Activated CD8-positive, alpha-beta T cell treated with anti-CD3 and anti-CD28 coated beads for 36 hours (primary cell): ENCODE measurements at regions not wholly inside any gene's neighbourhood (a gene's known extent, or its start where the extent isn't known, plus 50 kb on each side); places are given as distances from the start of the nearest gene placed in this dataset.

Source experiments
- ATAC-seq: fragments of 200-7000 bp; cut with Tn5 transposase; one replicate; pipeline ENCODE4 v1.10.0; 2021; ENCODE audit warnings: mild to moderate bottlenecking, moderate library complexity
- CTCF ChIA-PET: fragments of 350-600 bp; sonication (Branson Sonifier 250); formaldehyde crosslinking; loops from one replicate; lab custom pipeline; 2021; ENCODE audit warnings: antibody characterized with exemption; lab: Charles Lee
- POLR2A ChIA-PET: fragments of 350-600 bp; sonication (Branson Sonifier 250); formaldehyde crosslinking; loops from one replicate; lab custom pipeline; 2021; ENCODE audit warnings: antibody characterized with exemption; lab: Charles Lee
- DNase-seq: peaks from one replicate; pipeline ENCODE4 v3.0.0-alpha.2; 2020
- H3K27ac Mint-ChIP-seq: one replicate; pipeline ENCODE4 v1.8.0; 2021; ENCODE audit warnings: mild to moderate bottlenecking, mixed read lengths
- H3K27me3 Mint-ChIP-seq: one replicate; pipeline ENCODE4 v1.8.0; 2021; ENCODE audit warnings: mixed read lengths
- H3K36me3 Mint-ChIP-seq: one replicate; pipeline ENCODE4 v1.8.0; 2021; ENCODE audit warnings: low read depth, mixed read lengths
- H3K4me1 Mint-ChIP-seq: one replicate; pipeline ENCODE4 v1.8.0; 2021; ENCODE audit warnings: low read depth, mixed read lengths
- H3K4me3 Mint-ChIP-seq: one replicate; pipeline ENCODE4 v1.8.0; 2021; ENCODE audit warnings: mild to moderate bottlenecking, moderate library complexity, mixed read lengths
- H3K9me3 Mint-ChIP-seq: one replicate; pipeline ENCODE4 v1.8.0; 2021; ENCODE audit warnings: mixed read lengths
- intact Hi-C: fragments of 100-400 bp; cut with micrococcal nuclease; formaldehyde crosslinking; loops from one replicate; pipeline ENCODE4 v1.10.0; 2022
- TF ChIP-seq, protein P1 (sequence below): fragments of 200-600 bp; IDR thresholded peaks from one replicate; pipeline ENCODE4 v1.8.0; 2022; ENCODE audit warnings: antibody characterized with exemption, mild to moderate bottlenecking

DNA sequence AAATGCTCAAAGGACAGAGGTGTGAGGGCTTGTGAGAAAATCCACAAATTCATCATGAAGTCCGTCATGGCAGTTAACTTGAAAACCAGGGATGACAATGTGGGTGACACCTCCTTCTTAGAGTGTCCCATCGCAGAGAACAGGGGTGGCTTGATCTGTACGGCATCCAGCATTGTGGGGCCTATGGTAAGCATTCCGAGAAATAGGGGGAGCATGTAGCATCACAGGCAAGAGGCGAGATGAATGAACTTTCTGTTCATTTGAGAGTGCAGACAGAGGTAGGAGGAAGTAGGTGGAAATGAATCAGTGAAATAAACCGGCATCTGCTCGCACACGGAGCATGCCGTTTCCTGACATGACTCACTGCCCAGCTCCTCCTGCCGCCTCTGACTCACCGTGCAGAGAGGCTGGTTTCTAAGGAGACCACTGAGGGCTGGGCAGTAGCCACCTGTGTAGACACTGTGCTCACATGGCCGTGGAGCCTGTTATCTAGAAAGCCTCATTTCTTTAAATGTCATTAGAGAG is 339.0 kb downstream of the RFC3 start:
- TF ChIP-seq, protein P1, sequence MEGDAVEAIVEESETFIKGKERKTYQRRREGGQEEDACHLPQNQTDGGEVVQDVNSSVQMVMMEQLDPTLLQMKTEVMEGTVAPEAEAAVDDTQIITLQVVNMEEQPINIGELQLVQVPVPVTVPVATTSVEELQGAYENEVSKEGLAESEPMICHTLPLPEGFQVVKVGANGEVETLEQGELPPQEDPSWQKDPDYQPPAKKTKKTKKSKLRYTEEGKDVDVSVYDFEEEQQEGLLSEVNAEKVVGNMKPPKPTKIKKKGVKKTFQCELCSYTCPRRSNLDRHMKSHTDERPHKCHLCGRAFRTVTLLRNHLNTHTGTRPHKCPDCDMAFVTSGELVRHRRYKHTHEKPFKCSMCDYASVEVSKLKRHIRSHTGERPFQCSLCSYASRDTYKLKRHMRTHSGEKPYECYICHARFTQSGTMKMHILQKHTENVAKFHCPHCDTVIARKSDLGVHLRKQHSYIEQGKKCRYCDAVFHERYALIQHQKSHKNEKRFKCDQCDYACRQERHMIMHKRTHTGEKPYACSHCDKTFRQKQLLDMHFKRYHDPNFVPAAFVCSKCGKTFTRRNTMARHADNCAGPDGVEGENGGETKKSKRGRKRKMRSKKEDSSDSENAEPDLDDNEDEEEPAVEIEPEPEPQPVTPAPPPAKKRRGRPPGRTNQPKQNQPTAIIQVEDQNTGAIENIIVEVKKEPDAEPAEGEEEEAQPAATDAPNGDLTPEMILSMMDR, result no peak
- H3K4me1 Mint-ChIP-seq, result peaks cover 10% of the 10 kb centered on the region
- intact Hi-C loops, result no loop called here
- ATAC-seq (peak; percentile 94), DNase-seq (peak; percentile 77)
- H3K9me3 Mint-ChIP-seq, result no peaks in the 10 kb centered on the region
- POLR2A ChIA-PET, result interaction anchor here (0.6 kb wide), 1 partner anchor 984 kb away, joined by 3 read pairs; no protein-coding TSS in a partner anchor
- H3K4me3 Mint-ChIP-seq, result no peak overlapping the region
- H3K27ac Mint-ChIP-seq, result peak overlapping the region; percentile 40
- H3K27me3 Mint-ChIP-seq, result peaks cover 9% of the 10 kb centered on the region
- H3K36me3 Mint-ChIP-seq, result no peaks in the 10 kb centered on the region
- CTCF ChIA-PET, result no interaction called here

DNA sequence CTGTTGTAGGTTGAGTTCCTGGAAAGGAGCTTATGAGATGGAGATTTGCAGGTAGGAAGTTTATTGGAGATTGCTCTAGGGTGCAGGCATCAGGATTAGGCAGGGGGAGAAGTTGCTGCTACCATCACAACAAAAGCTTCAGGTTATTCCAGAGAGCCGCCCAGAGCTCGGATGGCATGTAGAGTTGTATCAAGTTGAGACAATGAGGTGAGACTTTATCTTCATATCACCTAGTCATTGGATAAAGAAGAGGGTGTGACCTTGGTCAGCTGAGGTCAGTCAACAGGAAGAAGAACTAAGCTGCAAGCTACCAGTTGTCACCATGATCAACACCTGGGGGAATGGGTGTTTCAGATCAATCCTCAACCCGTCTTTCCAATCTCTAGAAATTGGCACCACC is 342.0 kb downstream of the RFC3 start:
- ATAC-seq, result no peak
- DNase-seq, result no peak
- intact Hi-C loops, result no loop called here
- Mint-ChIP-seq H3K4me3 (no peak overlapping the region), H3K36me3 (no peaks in the 10 kb centered on the region), H3K4me1 (peaks cover 10% of the 10 kb centered on the region), H3K27ac (no peak overlapping the region), H3K27me3 (peaks cover 9% of the 10 kb centered on the region), H3K9me3 (no peaks in the 10 kb centered on the region)
- ChIA-PET CTCF (no interaction called here), POLR2A (no interaction called here)
- TF ChIP-seq, protein P1, result no peak

DNA sequence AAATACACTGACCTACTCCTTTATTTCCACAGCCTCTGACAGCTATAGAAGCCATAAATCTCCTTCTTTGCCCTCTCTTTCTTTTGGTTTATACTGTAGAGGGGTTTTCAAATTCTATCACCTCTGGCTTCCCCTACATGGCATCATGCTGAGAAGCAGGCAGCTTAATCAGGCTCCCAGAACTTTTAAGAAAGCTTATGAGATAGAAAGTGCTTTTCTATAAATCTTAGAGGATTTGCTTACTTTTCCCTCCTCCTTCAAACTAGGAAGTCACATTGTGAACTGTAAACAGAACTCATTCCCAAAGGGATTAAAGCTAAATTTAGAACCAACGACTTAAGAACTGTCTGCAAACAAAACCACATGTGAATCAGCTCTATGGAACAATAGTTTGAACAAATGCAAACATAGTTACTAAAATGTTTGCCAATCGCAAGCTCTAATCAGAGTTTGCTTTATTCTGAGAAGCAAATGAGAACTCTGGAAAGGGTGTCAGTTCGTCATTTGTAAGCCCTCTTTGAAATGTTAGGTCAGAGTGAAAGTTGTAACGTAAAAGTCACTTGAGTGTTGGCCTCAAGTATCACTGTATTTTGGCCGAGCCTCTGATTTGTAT is 344.1 kb downstream of the RFC3 start:
- no peaks in the 10 kb centered on the region for H3K9me3 Mint-ChIP-seq
- intact Hi-C loops, result no loop called here
- TF ChIP-seq, protein P1, result no peak
- peaks cover 3% of the 10 kb centered on the region for H3K4me1 Mint-ChIP-seq
- ChIA-PET POLR2A (no interaction called here), CTCF (no interaction called here)
- peaks cover 8% of the 10 kb centered on the region for H3K27me3 Mint-ChIP-seq
- no peaks in the 10 kb centered on the region for H3K36me3 Mint-ChIP-seq
- H3K27ac Mint-ChIP-seq, result no peak overlapping the region
- H3K4me3 Mint-ChIP-seq, result no peak overlapping the region
- no peak for DNase-seq
- no peak for ATAC-seq

DNA sequence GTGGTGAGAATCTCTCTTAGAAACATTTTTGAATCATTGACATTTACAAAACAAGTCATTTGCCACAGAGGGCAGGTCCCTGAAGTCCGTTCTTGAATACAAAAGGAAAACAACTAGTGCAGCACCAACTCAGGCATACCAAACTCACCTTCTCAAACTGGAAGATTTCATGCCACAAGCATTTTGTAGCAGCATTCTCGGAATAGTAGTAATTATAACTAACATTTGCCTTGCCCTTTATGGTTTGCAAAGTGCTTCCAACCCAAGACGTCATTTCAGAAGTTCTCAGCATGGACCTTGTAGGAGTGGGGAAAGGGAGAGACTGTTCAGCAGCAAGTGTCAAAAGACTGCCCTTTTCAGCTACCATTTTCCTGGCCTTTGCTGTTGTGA is 344.6 kb downstream of the RFC3 start:
- ChIA-PET CTCF (no interaction called here), POLR2A (no interaction called here)
- Mint-ChIP-seq H3K27me3 (peaks cover 5% of the 10 kb centered on the region), H3K4me1 (no peaks in the 10 kb centered on the region), H3K36me3 (no peaks in the 10 kb centered on the region), H3K27ac (no peak overlapping the region), H3K4me3 (no peak overlapping the region), H3K9me3 (no peaks in the 10 kb centered on the region)
- TF ChIP-seq, protein P1, result no peak
- DNase-seq (no peak), ATAC-seq (no peak)
- intact Hi-C loops, result no loop called here

DNA sequence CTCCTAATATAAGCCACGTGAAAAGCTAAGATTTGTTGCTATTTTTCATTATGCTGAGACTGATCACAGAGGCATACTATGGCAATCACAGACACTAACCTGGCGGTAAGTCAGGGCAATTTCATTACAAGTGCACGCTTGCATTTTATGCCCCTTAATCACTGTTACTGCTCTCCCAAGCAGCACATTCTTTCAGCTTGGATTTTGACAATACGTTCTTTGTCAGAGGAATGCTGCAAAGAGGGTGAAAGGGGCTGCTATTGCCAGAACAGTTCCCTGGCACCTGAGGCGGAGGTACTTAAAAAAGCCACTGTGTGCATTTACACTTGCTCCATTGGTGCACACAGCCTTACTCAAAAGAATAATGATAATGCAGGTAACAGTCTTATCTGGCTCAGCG is 346.6 kb downstream of the RFC3 start:
- intact Hi-C loops, result no loop called here
- CTCF ChIA-PET, result no interaction called here
- Mint-ChIP-seq H3K4me3 (no peak overlapping the region), H3K4me1 (no peaks in the 10 kb centered on the region), H3K27ac (no peak overlapping the region), H3K9me3 (no peaks in the 10 kb centered on the region), H3K27me3 (peaks cover 1% of the 10 kb centered on the region), H3K36me3 (no peaks in the 10 kb centered on the region)
- DNase-seq (no peak), ATAC-seq (no peak)
- TF ChIP-seq, protein P1, result no peak
- POLR2A ChIA-PET, result interaction anchor here (0.6 kb wide), 1 partner anchor 432 kb away, joined by 5 read pairs; no protein-coding TSS in a partner anchor
